IMR-90 (cell line): ENCODE measurements at regions not wholly inside any gene's neighbourhood (a gene's known extent, or its start where the extent isn't known, plus 50 kb on each side); places are given as distances from the start of the nearest gene placed in this dataset.

Experiments
- ATAC-seq: fragments of 200-7000 bp; cut with Tn5 transposase; 2 replicates; pipeline ENCODE4 v1.9.1; 2020; ENCODE audit warnings: low read depth, mild to moderate bottlenecking, moderate library complexity
- BruUV-seq: library from RNA; stranded (reverse); fragments of 400-500 nt; replicated peaks from 2 replicates; lab custom pipeline; 2021; lab: Mats Ljungman, UMichigan
- CTCF ChIA-PET: fragments of 300-600 bp; formaldehyde crosslinking; extraction: SDS; loops from one replicate; lab custom pipeline; 2021; ENCODE audit warnings: antibody characterized with exemption; lab: Yijun Ruan, JAX
- POLR2A ChIA-PET: fragments of 300-600 bp; sonication (Branson Sonifier 250); formaldehyde crosslinking; loops from one replicate; lab custom pipeline; 2022; ENCODE audit warnings: antibody characterized with exemption; ENCODE audit not compliant: unreplicated experiment; lab: Charles Lee
- DNase-seq: peaks from one replicate; pipeline ENCODE4 v3.0.0; 2013
- H2AFZ ChIP-seq: replicated peaks from 2 replicates; pipeline ENCODE3; 2013; ENCODE audit warnings: low read length, mild to moderate bottlenecking; ENCODE audit not compliant: poor library complexity
- H2AK5ac ChIP-seq: 2 replicates; pipeline ENCODE4 v1.6.1; 2013; ENCODE audit warnings: low read depth, low read length, inconsistent platforms
- H2AK9ac ChIP-seq: replicated peaks from 2 replicates; pipeline ENCODE3; 2013; ENCODE audit warnings: mild to moderate bottlenecking, low read depth, low read length, moderate library complexity; ENCODE audit not compliant: poor library complexity
- H2BK120ac ChIP-seq: 2 replicates; pipeline ENCODE4 v1.6.1; 2013; ENCODE audit warnings: low read depth, low read length, inconsistent platforms
- H2BK15ac ChIP-seq: 3 replicates; pipeline ENCODE4 v1.6.1; 2013; ENCODE audit warnings: low read depth, low read length, inconsistent platforms
- H2BK20ac ChIP-seq: 2 replicates; pipeline ENCODE4 v1.6.1; 2013; ENCODE audit warnings: low read depth, mild to moderate bottlenecking, inconsistent platforms, low read length, moderate library complexity
- H2BK5ac ChIP-seq: 2 replicates; pipeline ENCODE4 v1.6.1; 2013; ENCODE audit warnings: mild to moderate bottlenecking, low read depth, low read length, inconsistent platforms; ENCODE audit not compliant: poor library complexity, severe bottlenecking
- H3K14ac ChIP-seq: replicated peaks from 2 replicates; pipeline ENCODE4 v1.6.1; 2013; ENCODE audit warnings: low read depth, low read length, inconsistent platforms
- H3K18ac ChIP-seq: 2 replicates; pipeline ENCODE4 v1.6.1; 2013; ENCODE audit warnings: low read depth, low read length, control low read depth
- H3K23ac ChIP-seq: 2 replicates; pipeline ENCODE4 v1.6.1; 2013; ENCODE audit warnings: low read depth, low read length, inconsistent platforms
- H3K27ac ChIP-seq: 2 replicates; pipeline ENCODE4 v1.5.1; 2013; ENCODE audit warnings: mild to moderate bottlenecking, control low read depth, low read length; ENCODE audit not compliant: insufficient read depth
- H3K27me3 ChIP-seq: 2 replicates; pipeline ENCODE4 v1.6.1; 2013; ENCODE audit warnings: low read length; ENCODE audit not compliant: control insufficient read depth, insufficient read depth
- H3K36me3 ChIP-seq: 2 replicates; pipeline ENCODE4 v1.6.1; 2013; ENCODE audit warnings: low read length, mixed read lengths; ENCODE audit not compliant: control insufficient read depth, insufficient read depth
- H3K4ac ChIP-seq: 2 replicates; pipeline ENCODE4 v1.6.1; 2013; ENCODE audit warnings: low read depth, low read length, inconsistent platforms
- H3K4me1 ChIP-seq: 2 replicates; pipeline ENCODE4 v1.6.1; 2013; ENCODE audit warnings: low read length, mixed read lengths; ENCODE audit not compliant: control insufficient read depth, insufficient read depth
- H3K4me2 ChIP-seq: 2 replicates; pipeline ENCODE4 v1.6.1; 2013; ENCODE audit warnings: low read depth, mild to moderate bottlenecking, control low read depth, low read length, moderate library complexity
- H3K4me3 ChIP-seq: 2 replicates; pipeline ENCODE4 v1.5.1; 2013; ENCODE audit warnings: low read depth, mild to moderate bottlenecking, control low read depth, low read length, moderate library complexity; ENCODE audit not compliant: insufficient read depth
- H3K56ac ChIP-seq: 2 replicates; pipeline ENCODE4 v1.6.1; 2013; ENCODE audit warnings: low read length, inconsistent platforms; ENCODE audit not compliant: insufficient read depth; ENCODE audit errors: extremely low read depth
- H3K79me1 ChIP-seq, 2 experiments: 2 replicates each; pipeline ENCODE4 v1.6.1; 2013; ENCODE audit warnings: low read length in 2 of 2, inconsistent platforms in 1 of 2, low read depth in 1 of 2
- H3K9ac ChIP-seq: 2 replicates; pipeline ENCODE4 v1.6.1; 2013; ENCODE audit warnings: low read depth, low read length, control low read depth
- H3K9me1 ChIP-seq: 2 replicates; pipeline ENCODE4 v1.6.1; 2013; ENCODE audit warnings: low read length, inconsistent platforms; ENCODE audit not compliant: insufficient read depth
- H3K9me3 ChIP-seq: 2 replicates; pipeline ENCODE4 v1.6.1; 2013; ENCODE audit warnings: low read length; ENCODE audit not compliant: control insufficient read depth, insufficient read depth
- H4K20me1 ChIP-seq: 2 replicates; pipeline ENCODE4 v1.6.1; 2013; ENCODE audit warnings: low read length, inconsistent platforms; ENCODE audit not compliant: insufficient read depth
- H4K5ac ChIP-seq: 2 replicates; pipeline ENCODE4 v1.6.1; 2013; ENCODE audit warnings: mild to moderate bottlenecking, low read depth, low read length, control low read depth
- H4K8ac ChIP-seq, 2 experiments: 2 replicates each; pipeline ENCODE4 v1.6.1; 2013; ENCODE audit warnings: low read depth in 2 of 2, low read length in 2 of 2, control low read depth in 1 of 2, inconsistent platforms in 1 of 2
- H4K91ac ChIP-seq: 2 replicates; pipeline ENCODE4 v1.6.1; 2013; ENCODE audit warnings: low read depth, low read length, inconsistent platforms; ENCODE audit not compliant: insufficient read depth
- BHLHE40 ChIP-seq: fragments of 150-350 bp; IDR thresholded peaks from 2 replicates; pipeline ENCODE4 v1.6.1; 2016; ENCODE audit warnings: mild to moderate bottlenecking, low read depth, low read length
- CEBPB ChIP-seq: IDR thresholded peaks from 2 replicates; pipeline ENCODE4 v1.6.1; 2012; ENCODE audit warnings: low read depth, low read length, improper control_type of control experiment
- ELK1 ChIP-seq: fragments of 150-350 bp; IDR thresholded peaks from 2 replicates; pipeline ENCODE4 v1.6.1; 2016; ENCODE audit warnings: low read depth, mild to moderate bottlenecking, low read length, moderate library complexity, borderline replicate concordance
- FOS ChIP-seq: fragments of 150-350 bp; IDR thresholded peaks from 2 replicates; pipeline ENCODE4 v1.6.1; 2016; ENCODE audit warnings: low read depth, low read length
- MAFK ChIP-seq: IDR thresholded peaks from 2 replicates; pipeline ENCODE4 v1.6.1; 2012; ENCODE audit warnings: low read depth, low read length, improper control_type of control experiment
- MAZ ChIP-seq: IDR thresholded peaks from 2 replicates; pipeline ENCODE4 v1.6.1; 2012; ENCODE audit warnings: low read depth, mild to moderate bottlenecking, low read length, improper control_type of control experiment, moderate library complexity, borderline replicate concordance
- MXI1 ChIP-seq: IDR thresholded peaks from 2 replicates; pipeline ENCODE4 v1.6.1; 2012; ENCODE audit warnings: low read depth, mild to moderate bottlenecking, low read length, moderate library complexity, borderline replicate concordance
- NFE2L2 ChIP-seq: fragments of 150-350 bp; IDR thresholded peaks from 2 replicates; pipeline ENCODE4 v1.6.1; 2016; ENCODE audit warnings: low read depth, mild to moderate bottlenecking, low read length
- RFX5 ChIP-seq: IDR thresholded peaks from 2 replicates; pipeline ENCODE4 v1.8.0; 2012; ENCODE audit warnings: low read depth, mild to moderate bottlenecking, low read length, moderate library complexity
- USF2 ChIP-seq: fragments of 150-350 bp; IDR thresholded peaks from 2 replicates; pipeline ENCODE4 v1.6.1; 2017; ENCODE audit warnings: mild to moderate bottlenecking, antibody characterized with exemption, low read length, low read depth
- WGBS, 2 experiments: methylation state at CpG; one replicate each; pipeline versions ENCODE4 v1.1.5 to v1.1.7; 2013; ENCODE audit warnings: missing lambda C conversion rate in 2 of 2; ENCODE audit not compliant: insufficient read length in 1 of 2; ENCODE audit errors: extremely low coverage in 2 of 2; 5-methylcytosine and 5-hydroxymethylcytosine counted together
- dilution Hi-C: fragments of 300-500 bp; cut with HindIII; formaldehyde crosslinking; loops from one replicate; pipeline ENCODE4 v1.14.3; 2018; ENCODE audit warnings: low sequenced_read_pairs; ENCODE audit not compliant: unreplicated experiment
- in situ Hi-C: fragments of 300-500 bp; cut with MboI; formaldehyde crosslinking; loops from 3 replicates; pipeline ENCODE4 v1.14.3; 2019; ENCODE audit warnings: low sequenced_read_pairs, inconsistent platforms, mixed read lengths
- intact Hi-C: fragments of 100-400 bp; cut with micrococcal nuclease; formaldehyde crosslinking; loops from 2 replicates; pipeline ENCODE4 v1.10.0; 2022

DNA sequence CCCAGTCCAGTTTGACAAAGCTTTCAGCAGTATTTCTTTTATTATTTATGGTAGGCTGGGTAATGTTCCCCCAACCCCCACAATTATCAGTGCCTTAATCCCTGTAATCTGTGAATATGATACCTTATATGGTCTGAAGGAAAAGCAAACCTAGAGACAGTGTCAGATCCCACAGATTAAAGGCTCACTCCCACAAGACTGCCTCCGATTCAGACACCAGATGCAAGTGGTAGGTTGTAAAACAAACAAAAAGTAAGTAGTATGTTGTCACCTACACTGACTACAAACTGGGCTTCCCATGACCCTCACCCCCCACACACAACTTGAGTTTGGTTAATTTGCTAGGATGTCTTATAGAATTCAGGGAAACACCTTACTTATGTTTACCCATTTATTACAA, 201.2 kb downstream of the NSG2 start:
- DNase-seq (no peak), ATAC-seq (no peak)
- Histone ChIP-seq H2BK20ac (no peak overlapping the region), H4K91ac (no peak overlapping the region), H4K5ac (no peak overlapping the region), H2BK15ac (no peak overlapping the region), H3K36me3 (no peaks in the 10 kb centered on the region), H3K79me1 (no peaks in the 10 kb centered on the region), H3K4me3 (no peak overlapping the region), H3K9me3 (peaks cover 5% of the 10 kb centered on the region; the same call in 1 of the 2 replicates), H3K9ac (no peak overlapping the region), H3K4me2 (no peak overlapping the region), H2BK5ac (no peak overlapping the region), H2AK9ac (no peak overlapping the region), H3K4ac (no peak overlapping the region), H2AFZ (no peak overlapping the region), H3K4me1 (no peaks in the 10 kb centered on the region), H3K18ac (no peak overlapping the region), H3K14ac (no peak overlapping the region), H2AK5ac (no peak overlapping the region), H4K20me1 (no peaks in the 10 kb centered on the region), H3K27ac (no peak overlapping the region), H3K23ac (no peak overlapping the region), H4K8ac (no peak overlapping the region), H3K27me3 (no peaks in the 10 kb centered on the region), H2BK120ac (no peak overlapping the region), H3K9me1 (no peaks in the 10 kb centered on the region), H3K56ac (no peak overlapping the region)
- TF ChIP-seq USF2, result no peak
- TF ChIP-seq RFX5, result no peak
- no peak for TF ChIP-seq MAFK
- no peak for TF ChIP-seq ELK1
- TF ChIP-seq NFE2L2, result no peak
- TF ChIP-seq MXI1, result no peak
- no peak for TF ChIP-seq MAZ
- no peak for TF ChIP-seq CEBPB
- TF ChIP-seq BHLHE40, result no peak
- no peak for TF ChIP-seq FOS
- intact Hi-C loops (no loop called here), in situ Hi-C loops (no loop called here), dilution Hi-C loops (no loop called here)
- no TSS peak for BruUV-seq
- POLR2A ChIA-PET, result no interaction called here
- CTCF ChIA-PET, result no interaction called here
- no CpG with 5 or more reads among the region's 1 CpG for WGBS, 2 experiments
